A549 (cell line): ENCODE measurements at regions not wholly inside any gene's neighbourhood (a gene's known extent, or its start where the extent isn't known, plus 50 kb on each side); places are given as distances from the start of the nearest gene placed in this dataset.

Source experiments
- ATAC-seq, 2 experiments: fragments of 200-7000 bp in 1 of 2; fragments of >200 bp in 1 of 2; cut with Nextera tagmentation in 1 of 2; cut with Tn5 transposase in 1 of 2; 3 replicates each; pipeline versions ENCODE4 v1.8.0 to v1.9.1; 2018 to 2020; ENCODE audit warnings: mild to moderate bottlenecking in 1 of 2, moderate library complexity in 1 of 2
- CTCF ChIA-PET: fragments of 300-600 bp; sonication (Branson Sonifier 250); formaldehyde crosslinking; extraction: SDS; loops from one replicate; lab custom pipeline; 2021; ENCODE audit warnings: antibody characterized with exemption, inconsistent platforms; lab: Yijun Ruan, JAX
- POLR2A ChIA-PET: fragments of 350-600 bp; formaldehyde crosslinking; extraction: SDS; loops from one replicate; lab custom pipeline; 2021; ENCODE audit warnings: antibody characterized with exemption, inconsistent platforms; lab: Yijun Ruan, JAX
- DNase-seq, 2 experiments: peaks; one replicate each; pipeline versions ENCODE4 v3.0.0 to v3.0.0-alpha.2; 2011 to 2016; ENCODE audit warnings: low read depth in 1 of 2, low spot score in 1 of 2
- FAIRE-seq: peaks from 2 replicates; lab custom pipeline; 2011; peaks lifted over from hg19 to GRCh38; lab: Jason Lieb, UNC
- H3K27ac ChIP-seq, 2 experiments: fragments of >200 bp; sonication (Bioruptor Twin); formaldehyde crosslinking; 3 replicates each; pipeline ENCODE4 v1.5.1; 2016 to 2017
- H3K4me1 ChIP-seq: fragments of >200 bp; sonication (Bioruptor Twin); formaldehyde crosslinking; 3 replicates; pipeline ENCODE4 v1.6.1; 2016
- H3K4me2 ChIP-seq: fragments of >200 bp; sonication (Bioruptor Twin); formaldehyde crosslinking; 3 replicates; pipeline ENCODE4 v1.6.1; 2016
- H3K4me3 ChIP-seq: fragments of >200 bp; sonication (Bioruptor Twin); formaldehyde crosslinking; 3 replicates; pipeline ENCODE4 v1.5.1; 2016
- H3K9me3 ChIP-seq: fragments of >200 bp; sonication (Bioruptor Twin); formaldehyde crosslinking; 3 replicates; pipeline ENCODE4 v1.6.1; 2016
- CBX8 ChIP-seq: fragments of 200-600 bp; sonication (generic); IDR thresholded peaks from 2 replicates; pipeline ENCODE4 v1.6.1; 2016
- CHD2 ChIP-seq: fragments of 150-350 bp; IDR thresholded peaks from 2 replicates; pipeline ENCODE4 v1.6.1; 2014; ENCODE audit warnings: low read length; ENCODE audit not compliant: partially characterized antibody
- E2F6 ChIP-seq: IDR thresholded peaks from 2 replicates; pipeline ENCODE4 v1.6.1; 2012; ENCODE audit warnings: low read depth, borderline replicate concordance
- EHF ChIP-seq: fragments of 250-450 bp; sonication (Bioruptor Pico); IDR thresholded peaks from 2 replicates; pipeline ENCODE4 v1.5.0; 2020; ENCODE audit warnings: mild to moderate bottlenecking
- EHMT2 ChIP-seq: fragments of 200-600 bp; sonication (generic); IDR thresholded peaks from 2 replicates; pipeline ENCODE4 v1.6.1; 2016; ENCODE audit warnings: antibody characterized with exemption, low read depth, mild to moderate bottlenecking, moderate library complexity
- ELK1 ChIP-seq: fragments of 150-350 bp; IDR thresholded peaks from 2 replicates; pipeline ENCODE4 v1.6.1; 2014; ENCODE audit warnings: low read depth, mild to moderate bottlenecking, low read length
- FOXS1 ChIP-seq: fragments of 250-450 bp; sonication (Bioruptor Pico); IDR thresholded peaks from 2 replicates; pipeline ENCODE4 v1.5.0; 2020; ENCODE audit warnings: mild to moderate bottlenecking, moderate library complexity
- HMGXB4 ChIP-seq: fragments of 250-450 bp; sonication (Bioruptor Pico); IDR thresholded peaks from 2 replicates; pipeline ENCODE4 v1.5.0; 2021; ENCODE audit warnings: mild to moderate bottlenecking, moderate library complexity, borderline replicate concordance
- HOXB13 ChIP-seq: fragments of 250-450 bp; sonication (Bioruptor Pico); IDR thresholded peaks from 2 replicates; pipeline ENCODE4 v1.5.0; 2020; ENCODE audit warnings: low read depth, mild to moderate bottlenecking, moderate library complexity
- KDM1A ChIP-seq: fragments of 200-600 bp; sonication (generic); IDR thresholded peaks from 2 replicates; pipeline ENCODE4 v1.6.1; 2016; ENCODE audit warnings: low read depth, mild to moderate bottlenecking
- MAZ ChIP-seq: fragments of 150-350 bp; IDR thresholded peaks from 2 replicates; pipeline ENCODE4 v1.6.1; 2014; ENCODE audit warnings: antibody characterized with exemption, low read depth, low read length, borderline replicate concordance
- PBX3 ChIP-seq: IDR thresholded peaks from 2 replicates; pipeline ENCODE4 v1.6.1; 2012
- RARB ChIP-seq: fragments of 250-450 bp; sonication (Bioruptor Pico); IDR thresholded peaks from 2 replicates; pipeline ENCODE4 v1.8.0; 2021; ENCODE audit warnings: mild to moderate bottlenecking, moderate library complexity
- RCOR1 ChIP-seq: fragments of 150-350 bp; IDR thresholded peaks from 2 replicates; pipeline ENCODE4 v1.6.1; 2014; ENCODE audit warnings: antibody characterized with exemption, low read length, low read depth
- REST ChIP-seq: fragments of 200-600 bp; sonication (generic); IDR thresholded peaks from 2 replicates; pipeline ENCODE4 v1.6.1; 2016; ENCODE audit warnings: antibody characterized with exemption, mild to moderate bottlenecking, moderate library complexity
- RFX5 ChIP-seq: fragments of 450-650 bp; IDR thresholded peaks from 2 replicates; pipeline ENCODE4 v1.7.1; 2014; ENCODE audit warnings: antibody characterized with exemption, mild to moderate bottlenecking, moderate library complexity
- TFCP2L1 ChIP-seq: fragments of 250-450 bp; sonication (Bioruptor Pico); IDR thresholded peaks from 2 replicates; pipeline ENCODE4 v1.5.0; 2021; ENCODE audit warnings: mild to moderate bottlenecking
- ZFP36 ChIP-seq: fragments of 450-650 bp; IDR thresholded peaks from 2 replicates; pipeline ENCODE4 v1.6.1; 2014; ENCODE audit warnings: borderline replicate concordance; ENCODE audit not compliant: partially characterized antibody
- WGBS: methylation state at CpG from one replicate; pipeline ENCODE4 v1.1.6; 2017; ENCODE audit errors: missing lambda C conversion rate; 5-methylcytosine and 5-hydroxymethylcytosine counted together

GRCh38 chr12:112635036-112635435 is 156.5 kb upstream of the RPH3A start:
- 6% methylated on average over 1 of the region's 1 CpG for WGBS

GRCh38 chr12:112638420-112638819 is 153.1 kb upstream of the RPH3A start:
- Histone ChIP-seq H3K4me2 (no peak overlapping the region), H3K9me3 (no peaks in the 10 kb centered on the region), H3K4me1 (no peaks in the 10 kb centered on the region), H3K27ac (no peak overlapping the region), H3K4me3 (no peak overlapping the region)
- ChIA-PET CTCF (no interaction called here), POLR2A (no interaction called here)
- DNase-seq = no peak
- WGBS = 24% methylated on average over 2 of the region's 2 CpGs
- FAIRE-seq = no peak
- TF ChIP-seq RARB (no peak), HOXB13 (CRISPR knock-in tag) (no peak), KDM1A (no peak), ELK1 (no peak), RCOR1 (no peak), REST (no peak), TFCP2L1 (CRISPR knock-in tag) (no peak), EHF (CRISPR knock-in tag) (no peak), EHMT2 (no peak), HMGXB4 (no peak)
- ATAC-seq = no peak

More at GRCh38 chr12:112635036-112635435, 156.5 kb upstream of the RPH3A start:
- no peak for ATAC-seq
- POLR2A ChIA-PET = no interaction called here
- Histone ChIP-seq H3K27ac (no peak overlapping the region), H3K4me2 (no peak overlapping the region), H3K4me1 (no peaks in the 10 kb centered on the region), H3K9me3 (peaks cover 3% of the 10 kb centered on the region; the same call in 1 of the 3 replicates), H3K4me3 (no peak overlapping the region)
- CTCF ChIA-PET = no interaction called here
- TF ChIP-seq E2F6 = no peak
- no peak for TF ChIP-seq FOXS1 (CRISPR knock-in tag)
- TF ChIP-seq MAZ = no peak
- no peak for TF ChIP-seq ZFP36
- TF ChIP-seq PBX3 = no peak
- no peak for TF ChIP-seq CBX8
- TF ChIP-seq CHD2 = no peak
- TF ChIP-seq RFX5 = no peak
- no peak for DNase-seq
- FAIRE-seq = no peak
